Neural cell (in vitro differentiated cells): ENCODE measurements at regions not wholly inside any gene's neighbourhood (a gene's known extent, or its start where the extent isn't known, plus 50 kb on each side); places are given as distances from the start of the nearest gene placed in this dataset.

Source experiments
- H2AFZ ChIP-seq: fragments of 200-600, 300-800 bp; sonication (generic), shearing (Covaris generic); 2 replicates; pipeline ENCODE4 v1.6.0; 2014; ENCODE audit warnings: low read depth, mild to moderate bottlenecking, antibody characterized with exemption, low read length, moderate library complexity
- H3F3A ChIP-seq: fragments of 200-600 bp; shearing (Covaris generic); 2 replicates; pipeline ENCODE4 v1.6.1; 2016; ENCODE audit warnings: mild to moderate bottlenecking, moderate library complexity, mixed read lengths, antibody characterized with exemption, low read length; ENCODE audit not compliant: insufficient read depth, poor library complexity, severe bottlenecking
- H3K27ac ChIP-seq: fragments of 200-600, 300-800 bp; sonication (generic), shearing (Covaris generic); 2 replicates; pipeline ENCODE4 v1.5.1; 2014; ENCODE audit warnings: mild to moderate bottlenecking, low read length, moderate library complexity
- H3K27me3 ChIP-seq: fragments of 300-800, 200-600 bp; sonication (generic), shearing (Covaris generic); 2 replicates; pipeline ENCODE4 v1.6.0; 2014; ENCODE audit warnings: mild to moderate bottlenecking, low read depth, low read length, moderate library complexity; ENCODE audit not compliant: insufficient read depth
- H3K36me3 ChIP-seq: fragments of 300-800, 200-600 bp; sonication (generic), shearing (Covaris generic); 2 replicates; pipeline ENCODE4 v1.5.1; 2014; ENCODE audit warnings: mild to moderate bottlenecking, antibody characterized with exemption, low read length, moderate library complexity; ENCODE audit not compliant: insufficient read depth
- H3K4me2 ChIP-seq: fragments of 300-800, 200-600 bp; sonication (generic), shearing (Covaris generic); 2 replicates; pipeline ENCODE4 v1.6.0; 2014; ENCODE audit warnings: mild to moderate bottlenecking, low read length
- H3K4me3 ChIP-seq: fragments of 300-800, 200-600 bp; sonication (generic), shearing (Covaris generic); 2 replicates; pipeline ENCODE4 v1.5.1; 2014; ENCODE audit warnings: mild to moderate bottlenecking, low read length, moderate library complexity
- H3K79me2 ChIP-seq: fragments of 200-600 bp; shearing (Covaris generic); replicated peaks from 2 replicates; pipeline ENCODE4 v1.6.0; 2014; ENCODE audit warnings: mild to moderate bottlenecking, low read length, moderate library complexity; ENCODE audit not compliant: insufficient read depth
- H3K9ac ChIP-seq: fragments of 300-800, 200-600 bp; sonication (generic), shearing (Covaris generic); 2 replicates; pipeline ENCODE4 v1.6.1; 2016; ENCODE audit warnings: mild to moderate bottlenecking, low read length, mixed read lengths
- H3K9me2 ChIP-seq: fragments of 200-600 bp; shearing (Covaris generic); 2 replicates; pipeline ENCODE4 v1.6.1; 2016; ENCODE audit warnings: mild to moderate bottlenecking, low read length, mixed read lengths; ENCODE audit not compliant: insufficient read depth
- H3K9me3 ChIP-seq: fragments of 200-600, 300-800 bp; sonication (generic), shearing (Covaris generic); 2 replicates; pipeline ENCODE4 v1.6.1; 2016; ENCODE audit warnings: mild to moderate bottlenecking, mixed run types, low read length, moderate library complexity, mixed read lengths
- H4K20me1 ChIP-seq: fragments of 200-600 bp; shearing (Covaris generic); 2 replicates; pipeline ENCODE4 v1.6.1; 2016; ENCODE audit warnings: mild to moderate bottlenecking, mixed run types; ENCODE audit not compliant: insufficient read depth
- EP300 ChIP-seq: fragments of 450-650 bp; conservative IDR thresholded peaks from 2 replicates; pipeline ENCODE4 v1.6.1; 2014; ENCODE audit warnings: antibody characterized with exemption, mild to moderate bottlenecking, moderate library complexity; ENCODE audit not compliant: poor library complexity, severe bottlenecking
- EZH2 ChIP-seq: fragments of 200-600, 300-800 bp; shearing (Covaris generic), sonication (generic); IDR thresholded peaks from 2 replicates; pipeline ENCODE4 v1.6.1; 2014; ENCODE audit warnings: antibody characterized with exemption, low read length, borderline replicate concordance, mild to moderate bottlenecking; ENCODE audit not compliant: insufficient read depth, poor library complexity, severe bottlenecking
- MXI1 ChIP-seq: fragments of 450-650 bp; conservative IDR thresholded peaks from 2 replicates; pipeline ENCODE4 v1.6.1; 2014; ENCODE audit warnings: antibody characterized with exemption, mild to moderate bottlenecking; ENCODE audit not compliant: poor library complexity, severe bottlenecking
- POLR2AphosphoS5 ChIP-seq: IDR thresholded peaks from 2 replicates; pipeline ENCODE4 v1.6.1; 2012
- RAD21 ChIP-seq: fragments of 450-650 bp; conservative IDR thresholded peaks from 2 replicates; pipeline ENCODE4 v1.6.1; 2014; ENCODE audit warnings: antibody characterized with exemption, mild to moderate bottlenecking, moderate library complexity
- SMC3 ChIP-seq: fragments of 450-650 bp; conservative IDR thresholded peaks from 2 replicates; pipeline ENCODE4 v1.6.1; 2014; ENCODE audit warnings: antibody characterized with exemption, mild to moderate bottlenecking, moderate library complexity; ENCODE audit not compliant: poor library complexity
- TAF1 ChIP-seq: IDR thresholded peaks from 2 replicates; pipeline ENCODE4 v1.6.1; 2012; ENCODE audit warnings: low read depth
- TF ChIP-seq, protein P1 (sequence below): fragments of 450-650 bp; IDR thresholded peaks from 2 replicates; pipeline ENCODE4 v1.5.1; 2014; ENCODE audit warnings: antibody characterized with exemption, mild to moderate bottlenecking, moderate library complexity; ENCODE audit not compliant: poor library complexity, severe bottlenecking
- TF ChIP-seq, protein P2 (sequence below): IDR thresholded peaks from 2 replicates; pipeline ENCODE4 v1.6.1; 2012; ENCODE audit warnings: borderline replicate concordance

DNA sequence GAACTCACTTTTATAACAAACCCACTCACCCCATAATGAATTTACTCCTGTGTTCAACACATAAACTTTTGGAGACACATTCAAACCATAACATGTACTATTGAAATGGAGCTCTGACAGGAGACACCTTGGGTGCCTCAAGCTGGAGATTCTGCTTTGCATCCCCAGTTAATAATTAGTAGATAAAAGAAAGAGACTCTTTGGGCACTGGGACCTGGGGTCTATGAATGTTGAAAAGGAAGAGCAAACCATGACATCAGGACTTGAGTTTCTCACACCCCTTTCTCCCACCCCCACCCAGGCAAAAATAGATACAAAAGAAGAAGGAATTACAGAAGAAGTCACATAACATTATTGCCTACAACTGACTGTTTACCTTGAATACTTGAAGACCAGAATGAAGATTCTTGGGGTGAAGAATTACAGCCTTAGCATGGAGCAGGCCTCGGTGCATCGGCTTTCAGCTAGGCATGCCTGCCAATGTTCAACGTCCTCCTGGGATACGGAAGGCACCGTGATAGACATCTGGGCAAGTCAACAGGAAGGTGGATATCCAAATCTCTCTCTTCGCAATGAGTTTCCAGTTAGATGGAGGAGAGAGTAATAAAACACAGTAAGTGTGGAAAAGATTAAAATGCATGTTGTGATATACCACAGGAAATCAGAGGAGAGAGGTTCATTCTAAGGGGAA is 316.0 kb downstream of the TRIML1 start:
- Histone ChIP-seq H3K9me2 (no peaks in the 10 kb centered on the region), H3K27me3 (no peaks in the 10 kb centered on the region), H2AFZ (no peak overlapping the region), H3F3A (no peaks in the 10 kb centered on the region), H3K79me2 (no peaks in the 10 kb centered on the region), H3K9ac (no peak overlapping the region), H4K20me1 (no peaks in the 10 kb centered on the region), H3K36me3 (no peaks in the 10 kb centered on the region), H3K4me3 (peak overlapping the region; percentile 39), H3K27ac (no peak overlapping the region), H3K4me2 (no peak overlapping the region), H3K9me3 (no peaks in the 10 kb centered on the region)
- TF ChIP-seq EP300 (no peak), POLR2AphosphoS5 (no peak), TAF1 (no peak), MXI1 (no peak), SMC3 (no peak), EZH2 (no peak), RAD21 (no peak)
- TF ChIP-seq, protein P1, sequence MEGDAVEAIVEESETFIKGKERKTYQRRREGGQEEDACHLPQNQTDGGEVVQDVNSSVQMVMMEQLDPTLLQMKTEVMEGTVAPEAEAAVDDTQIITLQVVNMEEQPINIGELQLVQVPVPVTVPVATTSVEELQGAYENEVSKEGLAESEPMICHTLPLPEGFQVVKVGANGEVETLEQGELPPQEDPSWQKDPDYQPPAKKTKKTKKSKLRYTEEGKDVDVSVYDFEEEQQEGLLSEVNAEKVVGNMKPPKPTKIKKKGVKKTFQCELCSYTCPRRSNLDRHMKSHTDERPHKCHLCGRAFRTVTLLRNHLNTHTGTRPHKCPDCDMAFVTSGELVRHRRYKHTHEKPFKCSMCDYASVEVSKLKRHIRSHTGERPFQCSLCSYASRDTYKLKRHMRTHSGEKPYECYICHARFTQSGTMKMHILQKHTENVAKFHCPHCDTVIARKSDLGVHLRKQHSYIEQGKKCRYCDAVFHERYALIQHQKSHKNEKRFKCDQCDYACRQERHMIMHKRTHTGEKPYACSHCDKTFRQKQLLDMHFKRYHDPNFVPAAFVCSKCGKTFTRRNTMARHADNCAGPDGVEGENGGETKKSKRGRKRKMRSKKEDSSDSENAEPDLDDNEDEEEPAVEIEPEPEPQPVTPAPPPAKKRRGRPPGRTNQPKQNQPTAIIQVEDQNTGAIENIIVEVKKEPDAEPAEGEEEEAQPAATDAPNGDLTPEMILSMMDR, result no peak
- TF ChIP-seq, protein P2, sequence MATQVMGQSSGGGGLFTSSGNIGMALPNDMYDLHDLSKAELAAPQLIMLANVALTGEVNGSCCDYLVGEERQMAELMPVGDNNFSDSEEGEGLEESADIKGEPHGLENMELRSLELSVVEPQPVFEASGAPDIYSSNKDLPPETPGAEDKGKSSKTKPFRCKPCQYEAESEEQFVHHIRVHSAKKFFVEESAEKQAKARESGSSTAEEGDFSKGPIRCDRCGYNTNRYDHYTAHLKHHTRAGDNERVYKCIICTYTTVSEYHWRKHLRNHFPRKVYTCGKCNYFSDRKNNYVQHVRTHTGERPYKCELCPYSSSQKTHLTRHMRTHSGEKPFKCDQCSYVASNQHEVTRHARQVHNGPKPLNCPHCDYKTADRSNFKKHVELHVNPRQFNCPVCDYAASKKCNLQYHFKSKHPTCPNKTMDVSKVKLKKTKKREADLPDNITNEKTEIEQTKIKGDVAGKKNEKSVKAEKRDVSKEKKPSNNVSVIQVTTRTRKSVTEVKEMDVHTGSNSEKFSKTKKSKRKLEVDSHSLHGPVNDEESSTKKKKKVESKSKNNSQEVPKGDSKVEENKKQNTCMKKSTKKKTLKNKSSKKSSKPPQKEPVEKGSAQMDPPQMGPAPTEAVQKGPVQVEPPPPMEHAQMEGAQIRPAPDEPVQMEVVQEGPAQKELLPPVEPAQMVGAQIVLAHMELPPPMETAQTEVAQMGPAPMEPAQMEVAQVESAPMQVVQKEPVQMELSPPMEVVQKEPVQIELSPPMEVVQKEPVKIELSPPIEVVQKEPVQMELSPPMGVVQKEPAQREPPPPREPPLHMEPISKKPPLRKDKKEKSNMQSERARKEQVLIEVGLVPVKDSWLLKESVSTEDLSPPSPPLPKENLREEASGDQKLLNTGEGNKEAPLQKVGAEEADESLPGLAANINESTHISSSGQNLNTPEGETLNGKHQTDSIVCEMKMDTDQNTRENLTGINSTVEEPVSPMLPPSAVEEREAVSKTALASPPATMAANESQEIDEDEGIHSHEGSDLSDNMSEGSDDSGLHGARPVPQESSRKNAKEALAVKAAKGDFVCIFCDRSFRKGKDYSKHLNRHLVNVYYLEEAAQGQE, result no peak

DNA sequence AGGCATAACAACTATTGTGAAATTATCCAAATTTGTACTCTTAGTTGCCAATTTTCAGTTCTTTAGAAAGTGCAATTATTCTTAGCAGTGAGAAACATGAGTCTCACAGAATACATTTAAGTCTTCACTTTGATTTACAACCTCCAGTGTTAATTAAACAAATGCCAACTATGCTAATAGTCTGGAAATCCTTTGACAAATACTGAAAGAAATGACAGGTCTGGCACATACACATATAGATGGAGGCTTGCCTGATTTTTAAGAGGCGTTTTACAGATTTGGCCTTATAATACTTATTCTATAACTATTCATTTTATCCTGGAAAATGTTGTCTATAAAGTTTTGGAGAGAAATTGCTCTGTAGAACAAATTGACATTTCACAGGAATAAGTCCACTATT is 320.1 kb downstream of the TRIML1 start:
- Histone ChIP-seq H3F3A (no peaks in the 10 kb centered on the region), H4K20me1 (no peaks in the 10 kb centered on the region), H3K9me3 (no peaks in the 10 kb centered on the region), H3K36me3 (no peaks in the 10 kb centered on the region), H3K4me2 (no peak overlapping the region), H3K27me3 (no peaks in the 10 kb centered on the region), H3K9me2 (no peaks in the 10 kb centered on the region), H3K4me3 (no peak overlapping the region), H2AFZ (no peak overlapping the region), H3K9ac (no peak overlapping the region), H3K27ac (no peak overlapping the region), H3K79me2 (no peaks in the 10 kb centered on the region)
- TF ChIP-seq, protein P1, result no peak
- TF ChIP-seq SMC3, result no peak
- TF ChIP-seq, protein P2, result no peak
- no peak for TF ChIP-seq POLR2AphosphoS5
- no peak for TF ChIP-seq RAD21
- TF ChIP-seq MXI1, result no peak
- no peak for TF ChIP-seq EZH2
- TF ChIP-seq EP300, result no peak
- no peak for TF ChIP-seq TAF1
